K562 (cell line): ENCODE measurements at regions not wholly inside any gene's neighbourhood (a gene's known extent, or its start where the extent isn't known, plus 50 kb on each side); places are given as distances from the start of the nearest gene placed in this dataset.

Experiments
- ATAC-seq: fragments of 200-7000 bp; cut with Tn5 transposase; 3 replicates; pipeline ENCODE4 v1.9.1; 2020; ENCODE audit warnings: moderate library complexity
- BruUV-seq: library from RNA; stranded (reverse); fragments of 400-500 nt; replicated peaks from 2 replicates; lab custom pipeline; 2021; lab: Mats Ljungman, UMichigan
- CTCF ChIA-PET: fragments of 300-600 bp; formaldehyde crosslinking; extraction: SDS; loops from one replicate; lab custom pipeline; 2021; ENCODE audit warnings: low intra/inter-chr PET ratio; lab: Yijun Ruan, JAX
- POLR2A ChIA-PET: fragments of 300-600, 350-650 bp; sonication (Branson Sonifier 250); formaldehyde crosslinking; extraction: SDS; loops from one replicate; lab custom pipeline; 2021; ENCODE audit warnings: antibody characterized with exemption, inconsistent platforms; lab: Yijun Ruan, JAX
- DNase-seq, 4 experiments: peaks; one replicate each; pipeline versions ENCODE4 v3.0.0 to v3.0.0-alpha.2; 2011 to 2018; ENCODE audit warnings: low spot score in 3 of 4, mixed read lengths in 3 of 4; ENCODE audit errors: extremely low read depth in 1 of 4
- FAIRE-seq: peaks from 2 replicates; lab custom pipeline; 2011; peaks lifted over from hg19 to GRCh38; lab: Jason Lieb, UNC
- H2AFZ ChIP-seq: 2 replicates; pipeline ENCODE4 v1.6.0; 2011; ENCODE audit warnings: low read depth, low read length, control low read depth, inconsistent platforms
- H3K27ac ChIP-seq: fragments of 200-600 bp; 3 replicates; pipeline ENCODE4 v1.8.0; 2011; ENCODE audit warnings: low read depth, mild to moderate bottlenecking, control low read depth, inconsistent platforms, low read length, moderate library complexity, mixed read lengths; ENCODE audit errors: extremely low read depth
- H3K27me3 ChIP-seq, 2 experiments: fragments of 300-600 bp in 1 of 2; 2 replicates in 1 of 2; 3 replicates in 1 of 2; pipeline versions ENCODE4 v1.6.0 to v1.8.0; 2011; ENCODE audit warnings: inconsistent platforms in 2 of 2, low read length in 2 of 2, mild to moderate bottlenecking in 1 of 2, mixed read lengths in 1 of 2, moderate library complexity in 1 of 2; ENCODE audit not compliant: control insufficient read depth in 2 of 2, insufficient read depth in 2 of 2
- H3K36me3 ChIP-seq: fragments of 300-600 bp; 3 replicates; pipeline ENCODE4 v1.8.0; 2011; ENCODE audit warnings: mild to moderate bottlenecking, low read length, inconsistent platforms; ENCODE audit not compliant: control insufficient read depth, insufficient read depth
- H3K4me1 ChIP-seq, 2 experiments: fragments of 200-600 bp in 1 of 2; replicated peaks in 1 of 2; 2 replicates in 1 of 2; 3 replicates in 1 of 2; pipeline versions ENCODE4 v1.5.1 to v1.8.0; 2011; ENCODE audit warnings: inconsistent platforms in 2 of 2, low read length in 2 of 2, mild to moderate bottlenecking in 1 of 2, mixed read lengths in 1 of 2, moderate library complexity in 1 of 2; ENCODE audit not compliant: control insufficient read depth in 2 of 2, insufficient read depth in 2 of 2
- H3K4me2 ChIP-seq: 2 replicates; pipeline ENCODE4 v1.6.1; 2011; ENCODE audit warnings: low read length, control low read depth, inconsistent platforms, mixed read lengths; ENCODE audit not compliant: insufficient read depth
- H3K4me3 ChIP-seq: fragments of 200-600 bp; sonication (generic), shearing (Covaris generic); 2 replicates; pipeline ENCODE4 v1.5.1; 2016; ENCODE audit warnings: control low read depth, inconsistent platforms
- H3K79me2 ChIP-seq: fragments of 200-600 bp; 3 replicates; pipeline ENCODE4 v1.8.0; 2011; ENCODE audit warnings: low read length, inconsistent platforms; ENCODE audit not compliant: control insufficient read depth, insufficient read depth
- H3K9ac ChIP-seq, 2 experiments: 2 replicates each; pipeline versions ENCODE4 v1.6.0 to v1.6.1; 2011; ENCODE audit warnings: low read depth in 2 of 2, low read length in 2 of 2, control low read depth in 1 of 2, inconsistent platforms in 1 of 2, mild to moderate bottlenecking in 1 of 2, mixed read lengths in 1 of 2; ENCODE audit not compliant: insufficient read depth in 1 of 2
- H3K9me1 ChIP-seq: one replicate; pipeline ENCODE4 v1.6.0; 2011; ENCODE audit warnings: inconsistent platforms, mild to moderate bottlenecking, low read length, moderate library complexity; ENCODE audit not compliant: control insufficient read depth, insufficient read depth
- H3K9me3 ChIP-seq: replicated peaks from 2 replicates; pipeline ENCODE4 v1.5.1; 2011; ENCODE audit warnings: low read depth, low read length, inconsistent platforms; ENCODE audit not compliant: control insufficient read depth, insufficient read depth
- H4K20me1 ChIP-seq: replicated peaks from 2 replicates; pipeline ENCODE4 v1.6.1; 2011; ENCODE audit warnings: low read length, inconsistent platforms, mixed read lengths; ENCODE audit not compliant: control insufficient read depth, insufficient read depth
- GABPB2 ChIP-seq: fragments of 250-450 bp; sonication (Bioruptor Pico); conservative IDR thresholded peaks from 2 replicates; pipeline ENCODE4 v1.5.1; 2021; ENCODE audit warnings: mild to moderate bottlenecking
- LEF1 ChIP-seq: fragments of 450-650 bp; IDR thresholded peaks from 2 replicates; pipeline ENCODE4 v1.6.1; 2016; ENCODE audit warnings: mild to moderate bottlenecking
- MAFK ChIP-seq: IDR thresholded peaks from 2 replicates; pipeline ENCODE4 v1.6.1; 2011; ENCODE audit warnings: low read length, improper control_type of control experiment
- MIER1 ChIP-seq: fragments of 450-650 bp; IDR thresholded peaks from 2 replicates; pipeline ENCODE4 v1.6.1; 2016; ENCODE audit warnings: antibody characterized with exemption, mild to moderate bottlenecking, low read depth
- RBM15 ChIP-seq: fragments of 200-400 bp; formaldehyde crosslinking; IDR thresholded peaks from 2 replicates; pipeline ENCODE4 v1.6.1; 2018; ENCODE audit warnings: mild to moderate bottlenecking, low read length, moderate library complexity; ENCODE audit not compliant: insufficient read depth
- ZNF431 ChIP-seq: sonication (generic); formaldehyde crosslinking; IDR thresholded peaks from 2 replicates; pipeline ENCODE4 v1.8.0; 2022; ENCODE audit warnings: mild to moderate bottlenecking, missing genetic modification reagents
- WGBS: fragments of 100-300 bp; shearing (Covaris generic); methylation state at CpG from one replicate; pipeline ENCODE4 v1.1.6; 2016; ENCODE audit warnings: low coverage, mixed read lengths; ENCODE audit not compliant: insufficient coverage; ENCODE audit errors: missing lambda C conversion rate; 5-methylcytosine and 5-hydroxymethylcytosine counted together
- in situ Hi-C: fragments of 300-500 bp; cut with MboI; formaldehyde crosslinking; loops from 4 replicates; pipeline ENCODE4 v1.15.0; 2018; ENCODE audit warnings: inconsistent platforms, mixed read lengths
- intact Hi-C: fragments of 100-400 bp; cut with micrococcal nuclease; formaldehyde crosslinking; loops from 2 replicates; pipeline ENCODE4 v1.14.2; 2022
- TF ChIP-seq, protein P1 (sequence below): fragments of 450-650 bp; IDR thresholded peaks from 2 replicates; pipeline ENCODE4 v1.6.1; 2016; ENCODE audit warnings: low read depth, mild to moderate bottlenecking, moderate library complexity
- TF ChIP-seq, protein P2 (sequence below): sonication (generic); formaldehyde crosslinking; IDR thresholded peaks from 2 replicates; pipeline ENCODE4 v1.8.1; 2023; ENCODE audit warnings: mild to moderate bottlenecking, missing genetic modification reagents

DNA sequence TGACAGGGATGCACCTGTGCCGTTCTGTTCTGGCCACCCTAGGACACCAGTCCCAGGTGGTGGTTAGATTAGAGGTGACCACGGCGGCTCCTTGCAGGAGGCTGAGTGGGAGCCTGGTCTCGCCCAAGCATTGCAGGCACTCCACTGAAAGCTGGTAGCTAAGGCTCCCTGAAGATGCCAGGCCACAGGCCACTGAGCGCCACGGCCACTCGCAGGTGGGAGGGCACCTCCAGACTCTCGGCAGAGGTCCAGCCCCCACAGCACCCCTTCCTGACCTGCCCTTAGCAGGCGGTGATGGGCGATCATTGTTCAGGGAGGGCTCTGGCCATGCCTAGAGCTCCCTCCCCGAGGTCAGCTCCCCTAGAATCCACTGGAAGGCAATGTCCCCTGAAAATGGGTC is 1270.2 kb downstream of the BRD1 start (continued):
- TF ChIP-seq RBM15 (no peak), GABPB2 (CRISPR knock-in tag) (no peak), LEF1 (no peak), ZNF431 (CRISPR knock-in tag) (no peak)

DNA sequence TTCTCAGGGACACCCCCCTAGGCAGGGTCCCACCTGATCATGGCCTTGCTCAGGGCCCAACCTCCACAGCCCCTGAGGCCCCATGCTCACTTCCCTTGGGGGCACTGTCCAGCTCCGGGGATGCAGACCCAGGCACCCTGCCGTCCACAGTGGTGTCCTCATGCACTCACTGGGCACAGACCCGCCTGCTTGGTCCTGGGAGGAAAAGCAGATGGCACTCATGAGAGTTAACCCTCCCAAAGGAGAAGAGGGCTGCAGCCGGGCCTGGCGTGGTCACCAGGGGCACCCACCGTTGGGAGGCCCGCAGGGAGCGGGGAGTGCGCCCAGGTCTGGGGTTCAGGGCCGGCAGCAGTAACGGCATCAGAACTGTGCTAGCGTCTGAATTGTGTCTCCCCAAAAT is 1270.9 kb downstream of the BRD1 start:
- in situ Hi-C loops (no loop called here), intact Hi-C loops (no loop called here)
- no peaks in the 10 kb centered on the region for H3K36me3 ChIP-seq
- no peaks in the 10 kb centered on the region for H3K9me3 ChIP-seq
- no peak overlapping the region for H3K27ac ChIP-seq
- no peaks in the 10 kb centered on the region for H3K27me3 ChIP-seq
- CTCF ChIA-PET: no interaction called here
- POLR2A ChIA-PET: no interaction called here
- H3K79me2 ChIP-seq: no peaks in the 10 kb centered on the region
- H3K9me1 ChIP-seq: no peaks in the 10 kb centered on the region
- no peak for ATAC-seq
- no peaks in the 10 kb centered on the region; a peak in 2 of 5 replicates for H3K4me1 ChIP-seq
- no peak for FAIRE-seq
- no peaks in the 10 kb centered on the region for H4K20me1 ChIP-seq
- no peak overlapping the region for H3K4me3 ChIP-seq
- TF ChIP-seq, protein P1, sequence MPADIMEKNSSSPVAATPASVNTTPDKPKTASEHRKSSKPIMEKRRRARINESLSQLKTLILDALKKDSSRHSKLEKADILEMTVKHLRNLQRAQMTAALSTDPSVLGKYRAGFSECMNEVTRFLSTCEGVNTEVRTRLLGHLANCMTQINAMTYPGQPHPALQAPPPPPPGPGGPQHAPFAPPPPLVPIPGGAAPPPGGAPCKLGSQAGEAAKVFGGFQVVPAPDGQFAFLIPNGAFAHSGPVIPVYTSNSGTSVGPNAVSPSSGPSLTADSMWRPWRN: no peak
- TF ChIP-seq, protein P2, sequence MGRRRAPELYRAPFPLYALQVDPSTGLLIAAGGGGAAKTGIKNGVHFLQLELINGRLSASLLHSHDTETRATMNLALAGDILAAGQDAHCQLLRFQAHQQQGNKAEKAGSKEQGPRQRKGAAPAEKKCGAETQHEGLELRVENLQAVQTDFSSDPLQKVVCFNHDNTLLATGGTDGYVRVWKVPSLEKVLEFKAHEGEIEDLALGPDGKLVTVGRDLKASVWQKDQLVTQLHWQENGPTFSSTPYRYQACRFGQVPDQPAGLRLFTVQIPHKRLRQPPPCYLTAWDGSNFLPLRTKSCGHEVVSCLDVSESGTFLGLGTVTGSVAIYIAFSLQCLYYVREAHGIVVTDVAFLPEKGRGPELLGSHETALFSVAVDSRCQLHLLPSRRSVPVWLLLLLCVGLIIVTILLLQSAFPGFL (CRISPR knock-in tag): no peak
- TF ChIP-seq MIER1 (no peak), MAFK (no peak)
- no peak overlapping the region for H3K9ac ChIP-seq
- no peak for DNase-seq
- BruUV-seq: no TSS peak
- 2% methylated on average over 7 of the region's 12 CpGs for WGBS
- H3K4me2 ChIP-seq: no peak overlapping the region
- H2AFZ ChIP-seq: no peak overlapping the region
